T-cell (primary cell): ENCODE measurements at regions not wholly inside any gene's neighbourhood (a gene's known extent, or its start where the extent isn't known, plus 50 kb on each side); places are given as distances from the start of the nearest gene placed in this dataset.

Source experiments
- ATAC-seq, 4 experiments: fragments of 200-7000 bp in 3 of 4; fragments of 150-1000 bp in 1 of 4; cut with Tn5 transposase; replicated peaks in 1 of 4; 1 replicate in 3 of 4; 2 replicates in 1 of 4; pipeline ENCODE4 v1.10.0; 2021; ENCODE audit warnings: moderate library complexity in 3 of 4, mild to moderate bottlenecking in 2 of 4, moderate number of reproducible peaks in 1 of 4
- CTCF ChIA-PET, 2 donors: fragments of 300-600 bp; sonication (Branson Sonifier 250); formaldehyde crosslinking; loops; one replicate each; lab custom pipeline; 2022; ENCODE audit warnings: antibody characterized with exemption in 2 of 2; lab: Charles Lee
- POLR2A ChIA-PET, 2 donors: fragments of 300-600 bp; sonication (Branson Sonifier 250); formaldehyde crosslinking; loops; one replicate each; lab custom pipeline; 2022; ENCODE audit warnings: antibody characterized with exemption in 2 of 2; lab: Charles Lee
- DNase-seq, 35 experiments: peaks; one replicate each; pipeline versions ENCODE4 v3.0.0 to v3.0.0-alpha.2; 2013 to 2023
- H3K27ac ChIP-seq: one replicate; pipeline ENCODE4 v1.5.1; 2013; ENCODE audit warnings: low read length
- H3K27me3 ChIP-seq, 2 experiments: replicated peaks in 1 of 2; 1 replicate in 1 of 2; 2 replicates in 1 of 2; pipeline versions ENCODE4 v1.6.1 to v1.7.0; 2013; ENCODE audit warnings: low read length in 1 of 2, mixed read lengths in 1 of 2; ENCODE audit not compliant: control insufficient read depth in 2 of 2, insufficient read depth in 2 of 2; ENCODE audit errors: extremely low read depth in 1 of 2
- H3K36me3 ChIP-seq, 2 donors: 1 replicate in 1 of 2; 2 replicates in 1 of 2; pipeline versions ENCODE4 v1.6.1 to v1.7.0; 2013; ENCODE audit warnings: low read length in 1 of 2; ENCODE audit not compliant: control insufficient read depth in 2 of 2, insufficient read depth in 1 of 2; ENCODE audit errors: extremely low read depth in 1 of 2
- H3K4me1 ChIP-seq, 2 experiments: 1 replicate in 1 of 2; 2 replicates in 1 of 2; pipeline versions ENCODE4 v1.6.1 to v1.7.0; 2013; ENCODE audit warnings: low read length in 2 of 2, mixed read lengths in 1 of 2; ENCODE audit not compliant: insufficient read depth in 2 of 2, control insufficient read depth in 1 of 2; ENCODE audit errors: extremely low read depth in 1 of 2
- H3K4me3 ChIP-seq, 2 donors: 1 replicate in 1 of 2; 2 replicates in 1 of 2; pipeline versions ENCODE4 v1.5.1 to v1.7.0; 2013; ENCODE audit warnings: mild to moderate bottlenecking in 2 of 2, low read length in 1 of 2, moderate library complexity in 1 of 2; ENCODE audit not compliant: control insufficient read depth in 1 of 2; ENCODE audit errors: extremely low read depth in 1 of 2
- H3K9me3 ChIP-seq: 2 replicates; pipeline ENCODE4 v1.7.0; 2013
- H3K27ac Mint-ChIP-seq, 2 donors: one replicate each; pipeline ENCODE4 v1.8.0; 2020 to 2021; ENCODE audit warnings: mild to moderate bottlenecking in 2 of 2, mixed read lengths in 2 of 2
- H3K27me3 Mint-ChIP-seq, 2 donors: one replicate each; pipeline ENCODE4 v1.8.0; 2021 to 2022; ENCODE audit warnings: mixed read lengths in 2 of 2
- H3K36me3 Mint-ChIP-seq: one replicate; pipeline ENCODE4 v1.8.0; 2021; ENCODE audit warnings: mixed read lengths
- H3K4me1 Mint-ChIP-seq, 3 donors: one replicate each; pipeline ENCODE4 v1.8.0; 2020 to 2022; ENCODE audit warnings: mixed read lengths in 3 of 3, mild to moderate bottlenecking in 1 of 3
- H3K4me3 Mint-ChIP-seq, 3 donors: one replicate each; pipeline ENCODE4 v1.8.0; 2020 to 2022; ENCODE audit warnings: mild to moderate bottlenecking in 3 of 3, mixed read lengths in 3 of 3, moderate library complexity in 3 of 3
- H3K9me3 Mint-ChIP-seq, 3 donors: one replicate each; pipeline ENCODE4 v1.8.0; 2020 to 2022; ENCODE audit warnings: mixed read lengths in 3 of 3
- WGBS: methylation state at CpG from one replicate; pipeline ENCODE4 v1.1.5; 2013; ENCODE audit warnings: missing lambda C conversion rate; ENCODE audit not compliant: insufficient coverage; 5-methylcytosine and 5-hydroxymethylcytosine counted together

- no peaks in the 10 kb centered on the region for H3K4me1 Mint-ChIP-seq
- Histone ChIP-seq H3K9me3 (no peaks in the 10 kb centered on the region), H3K27ac (no peak overlapping the region), H3K27me3 (peaks cover 3 to 4% of the 10 kb centered on the region in 2 experiments), H3K4me3 (no peak overlapping the region), H3K36me3 (no peaks in the 10 kb centered on the region), H3K4me1 (no peaks in the 10 kb centered on the region)
- CTCF ChIA-PET, result no interaction called here
- no peak overlapping the region for H3K27ac Mint-ChIP-seq
- H3K9me3 Mint-ChIP-seq, result no peaks in the 10 kb centered on the region
- no CpG with 5 or more reads among the region's 2 CpGs for WGBS
- no peak overlapping the region for H3K4me3 Mint-ChIP-seq
- DNase-seq (no peak), ATAC-seq (no peak)
- no peaks in the 10 kb centered on the region for H3K36me3 Mint-ChIP-seq
- H3K27me3 Mint-ChIP-seq, result peaks cover 15 to 21% of the 10 kb centered on the region in 2 donors
- POLR2A ChIA-PET, result no interaction called here
These were observed 749.6 kb downstream of the RAB28 start for GRCh38 chr4:12734586-12734985.

DNA sequence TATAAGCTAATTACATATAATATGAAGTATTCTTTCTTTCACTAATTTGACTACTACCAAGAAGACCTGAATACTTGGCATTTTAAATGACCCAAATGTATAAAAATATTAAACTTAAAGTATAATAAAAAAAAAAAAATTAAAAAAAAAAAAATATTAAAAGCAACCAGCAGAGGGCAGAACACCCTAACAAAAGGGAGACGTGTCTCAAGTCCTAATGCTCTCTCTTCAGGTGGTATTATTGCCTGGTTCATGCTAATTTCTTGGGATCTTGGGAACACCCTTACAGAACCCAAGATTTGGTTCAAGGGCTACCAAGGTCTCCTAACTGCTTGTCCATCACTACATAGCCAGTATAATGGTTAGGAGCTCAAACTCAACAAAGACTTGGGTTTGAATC is 754.8 kb downstream of the RAB28 start:
- CTCF ChIA-PET, result interaction anchor here (0.6 to 0.9 kb wide), 4 partner anchors 19 to 824 kb away, joined by 3 to 6 read pairs (median 4); no protein-coding TSS in a partner anchor
- POLR2A ChIA-PET, result no interaction called here

DNA sequence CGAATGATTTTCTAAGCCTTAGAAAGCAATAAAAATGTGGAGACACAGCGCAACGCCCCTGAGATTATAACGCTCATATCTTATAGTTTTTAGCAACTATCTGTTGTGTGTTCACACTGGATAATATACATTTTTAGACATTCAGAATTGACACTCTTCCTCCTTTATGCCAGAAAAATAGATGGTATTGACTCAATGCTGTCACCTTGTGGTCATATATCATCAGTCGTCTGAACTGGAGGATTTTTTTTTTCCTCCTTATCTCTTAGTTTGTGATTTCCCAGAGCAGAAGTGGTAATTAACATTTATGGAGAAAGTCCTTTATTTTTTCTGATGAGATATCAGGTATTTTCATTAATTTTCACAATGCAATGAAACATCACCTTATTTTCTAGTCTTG is 759.6 kb downstream of the RAB28 start:
- peak in 1 of 35 experiments; percentile 5 for DNase-seq
- Mint-ChIP-seq H3K4me3 (no peak overlapping the region), H3K4me1 (peaks cover 0 to 1% (median 0%) of the 10 kb centered on the region in 3 donors), H3K27me3 (peaks cover 14 to 16% of the 10 kb centered on the region in 2 donors), H3K9me3 (no peaks in the 10 kb centered on the region), H3K27ac (no peak overlapping the region), H3K36me3 (no peaks in the 10 kb centered on the region)
- no CpG with 5 or more reads among the region's 5 CpGs for WGBS
- Histone ChIP-seq H3K27ac (no peak overlapping the region), H3K36me3 (no peaks in the 10 kb centered on the region), H3K4me3 (no peak overlapping the region), H3K27me3 (no peaks in the 10 kb centered on the region), H3K9me3 (no peaks in the 10 kb centered on the region), H3K4me1 (no peaks in the 10 kb centered on the region)
- POLR2A ChIA-PET, result no interaction called here
- CTCF ChIA-PET, result interaction anchor here in 1 of 2 donors (0.7 kb wide), 2 partner anchors 889 to 1851 kb away, joined by 3 read pairs; no protein-coding TSS in a partner anchor
- ATAC-seq, result no peak

More for the DNA sequence above, 754.8 kb downstream of the RAB28 start:
- Histone ChIP-seq H3K4me1 (no peaks in the 10 kb centered on the region), H3K4me3 (no peak overlapping the region), H3K27me3 (peaks cover 0 to 4% of the 10 kb centered on the region in 2 experiments), H3K36me3 (no peaks in the 10 kb centered on the region), H3K27ac (no peak overlapping the region), H3K9me3 (no peaks in the 10 kb centered on the region)
- DNase-seq (peak in 1 of 35 experiments; percentile 25), ATAC-seq (no peak)
- no peaks in the 10 kb centered on the region for H3K9me3 Mint-ChIP-seq
- 0% methylated on average over 1 of the region's 1 CpG for WGBS
- H3K27ac Mint-ChIP-seq, result no peak overlapping the region
- H3K4me1 Mint-ChIP-seq, result peaks cover 0 to 1% (median 0%) of the 10 kb centered on the region in 3 donors
- no peak overlapping the region for H3K4me3 Mint-ChIP-seq
- no peaks in the 10 kb centered on the region for H3K36me3 Mint-ChIP-seq
- peaks cover 20% of the 10 kb centered on the region in 2 donors for H3K27me3 Mint-ChIP-seq

DNA sequence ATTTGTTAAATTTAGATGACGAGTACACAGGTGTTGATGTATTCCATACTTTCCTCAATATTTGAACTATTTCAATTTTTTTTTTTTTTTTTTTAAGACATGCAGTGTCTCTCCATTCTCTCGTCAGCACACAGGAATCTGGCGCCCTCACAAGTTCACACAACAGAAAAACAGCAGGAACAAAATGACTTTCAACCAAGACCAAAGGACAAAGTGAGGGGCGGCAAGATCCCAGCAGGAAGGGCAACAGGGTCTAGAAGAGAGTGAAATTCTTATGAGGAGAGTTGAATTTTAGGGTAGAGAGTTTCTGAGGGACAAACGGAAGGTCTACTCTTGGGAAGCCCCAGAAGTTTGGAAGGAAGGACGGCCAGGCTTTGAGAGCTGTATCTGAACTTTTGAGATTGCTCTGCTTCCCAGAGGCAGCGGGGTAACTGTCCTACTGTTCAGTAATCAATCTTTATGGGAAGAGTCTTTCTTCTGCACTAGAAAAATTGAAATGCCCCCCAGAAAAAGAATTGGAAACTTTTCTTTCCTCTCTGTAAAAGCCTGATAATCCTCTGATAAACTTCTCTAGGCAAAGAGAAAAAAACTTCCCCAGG is 760.2 kb downstream of the RAB28 start:
- ChIA-PET CTCF (no interaction called here), POLR2A (no interaction called here)
- Mint-ChIP-seq H3K9me3 (no peaks in the 10 kb centered on the region), H3K4me1 (peaks cover 0 to 1% (median 0%) of the 10 kb centered on the region in 3 donors), H3K27ac (no peak overlapping the region), H3K36me3 (no peaks in the 10 kb centered on the region), H3K27me3 (peaks cover 14 to 16% of the 10 kb centered on the region in 2 donors), H3K4me3 (no peak overlapping the region)
- WGBS, result 40% methylated on average over 1 of the region's 7 CpGs
- H3K36me3 ChIP-seq, result no peaks in the 10 kb centered on the region
- no peaks in the 10 kb centered on the region for H3K9me3 ChIP-seq
- no peaks in the 10 kb centered on the region for H3K27me3 ChIP-seq
- no peak for DNase-seq
- H3K27ac ChIP-seq, result no peak overlapping the region
- H3K4me3 ChIP-seq, result no peak overlapping the region
- ATAC-seq, result no peak
- no peaks in the 10 kb centered on the region for H3K4me1 ChIP-seq

GRCh38 chr4:12716896-12717295 is 767.2 kb downstream of the RAB28 start:
- H3K4me1 Mint-ChIP-seq, result no peaks in the 10 kb centered on the region
- no CpG with 5 or more reads among the region's 1 CpG for WGBS
- H3K4me3 Mint-ChIP-seq, result no peak overlapping the region
- Histone ChIP-seq H3K9me3 (no peaks in the 10 kb centered on the region), H3K4me1 (no peaks in the 10 kb centered on the region), H3K4me3 (no peak overlapping the region), H3K27me3 (no peaks in the 10 kb centered on the region), H3K36me3 (no peaks in the 10 kb centered on the region), H3K27ac (no peak overlapping the region)
- H3K27ac Mint-ChIP-seq, result no peak overlapping the region
- H3K27me3 Mint-ChIP-seq, result peaks cover 8 to 9% of the 10 kb centered on the region in 2 donors
- peaks cover 0 to 4% (median 2%) of the 10 kb centered on the region in 3 donors for H3K9me3 Mint-ChIP-seq
- CTCF ChIA-PET, result no interaction called here
- ATAC-seq (no peak), DNase-seq (no peak)
- H3K36me3 Mint-ChIP-seq, result no peaks in the 10 kb centered on the region
- POLR2A ChIA-PET, result no interaction called here

DNA sequence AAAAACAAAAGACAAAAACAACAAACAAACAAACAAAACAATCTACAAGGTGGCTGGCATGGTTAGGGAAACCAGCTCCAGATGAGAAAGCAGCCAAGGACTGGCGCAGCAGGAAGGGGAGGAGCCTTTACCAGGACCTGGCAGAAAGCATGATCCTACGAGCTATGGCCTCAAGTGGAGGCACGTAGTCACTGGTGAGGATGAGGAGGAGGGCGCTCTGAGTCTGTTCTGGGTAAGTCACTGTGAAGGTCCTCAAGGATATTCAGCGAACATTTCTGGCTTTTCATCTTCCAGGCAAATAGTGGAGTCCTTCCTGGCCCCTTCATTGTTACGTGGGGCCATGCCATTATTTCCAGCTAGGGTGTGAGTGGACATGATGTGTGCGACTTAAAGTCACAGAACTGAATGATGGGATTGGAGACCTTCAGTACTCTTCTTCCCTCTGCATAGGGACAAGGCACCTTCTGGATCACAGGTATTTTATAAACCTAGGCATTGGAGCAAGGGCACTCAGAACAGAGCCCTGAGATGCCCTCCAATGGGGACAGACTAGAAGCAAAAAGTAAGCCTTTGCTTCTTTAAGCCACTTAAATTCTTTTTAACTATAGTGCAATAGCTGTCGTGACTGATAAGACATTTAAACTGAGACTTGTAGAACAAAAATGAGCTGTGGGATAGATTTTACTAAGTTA is 771.3 kb downstream of the RAB28 start:
- peaks cover 0 to 7% (median 4%) of the 10 kb centered on the region in 3 donors for H3K9me3 Mint-ChIP-seq
- POLR2A ChIA-PET, result no interaction called here
- CTCF ChIA-PET, result no interaction called here
- H3K27me3 ChIP-seq, result no peaks in the 10 kb centered on the region
- no peaks in the 10 kb centered on the region for H3K36me3 Mint-ChIP-seq
- no peak for ATAC-seq
- H3K27ac ChIP-seq, result no peak overlapping the region
- 75% methylated on average over 5 of the region's 8 CpGs for WGBS
- no peaks in the 10 kb centered on the region for H3K36me3 ChIP-seq
- no peaks in the 10 kb centered on the region for H3K4me1 Mint-ChIP-seq
- H3K4me1 ChIP-seq, result no peaks in the 10 kb centered on the region
- no peak for DNase-seq
- peaks cover 0 to 3% of the 10 kb centered on the region in 2 donors for H3K27me3 Mint-ChIP-seq
- H3K9me3 ChIP-seq, result no peaks in the 10 kb centered on the region
- no peak overlapping the region for H3K4me3 Mint-ChIP-seq
- H3K27ac Mint-ChIP-seq, result no peak overlapping the region
- no peak overlapping the region for H3K4me3 ChIP-seq
